ENCODE measurements at regions not wholly inside any gene's neighbourhood (a gene's known extent, or its start where the extent isn't known, plus 50 kb on each side); places are given as distances from the start of the nearest gene placed in this dataset.
"Not testable (repeated sequence)": the region's sequence is repeated elsewhere in the genome, so short reads cannot be mapped to it uniquely, and the experiment has no call there.

- Histone ChIP-seq H2AFZ (ENCODE audit: low read length) (no peak overlapping the region), H3F3A (ENCODE audit: insufficient read depth, low read length) (no peaks in the 10 kb centered on the region), H3K4me3 (ENCODE audit: low read length) (no peak overlapping the region), H3K79me2 (ENCODE audit: low read length) (no peaks in the 10 kb centered on the region), H3K36me3 (replicated peaks; ENCODE audit: insufficient read depth, low read length) (no peaks in the 10 kb centered on the region), H3K9ac (ENCODE audit: low read length) (no peak overlapping the region), H3K4me1 (ENCODE audit: low read length) (no peaks in the 10 kb centered on the region; the same call in 1 of the 2 replicates), H3K27me3 (replicated peaks; ENCODE audit: insufficient read depth, low read length) (no peaks in the 10 kb centered on the region), H3K27ac (ENCODE audit: low read length) (peak overlapping the region; percentile 8; the same call in 1 of the 2 replicates), H4K20me1 (ENCODE audit: insufficient read depth, low read length) (no peaks in the 10 kb centered on the region), H3K9me3 (replicated peaks; ENCODE audit: insufficient read depth, low read length) (no peaks in the 10 kb centered on the region), H3K4me2 (ENCODE audit: low read depth, low read length) (no peak overlapping the region), H3K9me2 (replicated peaks; ENCODE audit: insufficient read depth, low read length) (no peaks in the 10 kb centered on the region)
- peak; percentile 28 for DNase-seq
- no peak for TF ChIP-seq CTCF (IDR thresholded peaks at IDR 0.05; ENCODE audit: low read length)
- no peak for TF ChIP-seq EZH2 (optimal IDR thresholded peaks at IDR 0.05; ENCODE audit: low read depth, low read length)
- TF ChIP-seq EZH2phosphoT487 (IDR thresholded peaks at IDR 0.05; ENCODE audit: low read length): no peak
Measured at GRCh38 chr14:65847075-65847847, 434.7 kb downstream of the FUT8 start.

- H3K9me3 ChIP-seq (replicated peaks; ENCODE audit: insufficient read depth, low read length); H3K4me1 ChIP-seq (ENCODE audit: low read length); H3K9me2 ChIP-seq (replicated peaks; ENCODE audit: insufficient read depth, low read length); H4K20me1 ChIP-seq (ENCODE audit: insufficient read depth, low read length); H3K4me3 ChIP-seq (ENCODE audit: low read length); H3K27me3 ChIP-seq (replicated peaks; ENCODE audit: insufficient read depth, low read length); H3K27ac ChIP-seq (ENCODE audit: low read length); H2AFZ ChIP-seq (ENCODE audit: low read length); H3K4me2 ChIP-seq (ENCODE audit: low read depth, low read length); H3K36me3 ChIP-seq (replicated peaks; ENCODE audit: insufficient read depth, low read length); H3K79me2 ChIP-seq (ENCODE audit: low read length); H3K9ac ChIP-seq (ENCODE audit: low read length); DNase-seq; H3F3A ChIP-seq (ENCODE audit: insufficient read depth, low read length): not testable (repeated sequence)
Measured at GRCh38 chr14:65847931-65848330, 435.4 kb downstream of the FUT8 start.

DNA sequence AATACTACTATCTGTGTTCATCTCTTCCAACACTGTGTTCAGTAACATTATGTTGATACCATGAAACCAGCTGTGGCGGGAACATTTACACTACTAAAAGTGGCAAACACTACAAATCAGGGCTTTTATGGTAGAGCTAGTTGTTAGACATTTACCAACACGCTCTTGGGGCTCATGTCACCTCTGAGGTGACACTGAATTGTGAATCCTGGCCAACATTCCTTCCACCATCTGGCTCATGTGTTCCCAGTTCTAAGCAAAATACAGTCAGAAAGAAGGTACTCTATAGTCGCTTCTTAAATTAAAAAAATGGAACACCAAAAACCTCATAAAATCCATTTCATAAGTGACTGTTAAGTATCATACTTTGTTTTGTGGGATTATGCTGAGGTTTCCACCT is 436.6 kb downstream of the FUT8 start:
- no peaks in the 10 kb centered on the region for H3K27me3 ChIP-seq (replicated peaks; ENCODE audit: insufficient read depth, low read length)
- H2AFZ ChIP-seq (ENCODE audit: low read length): no peak overlapping the region
- TF ChIP-seq EZH2 (optimal IDR thresholded peaks at IDR 0.05; ENCODE audit: low read depth, low read length): no peak
- no peak for TF ChIP-seq CTCF (IDR thresholded peaks at IDR 0.05; ENCODE audit: low read length)
- no peak for TF ChIP-seq EZH2phosphoT487 (IDR thresholded peaks at IDR 0.05; ENCODE audit: low read length)
- H3K4me1 ChIP-seq (ENCODE audit: low read length): no peaks in the 10 kb centered on the region; the same call in 1 of the 2 replicates
- no peaks in the 10 kb centered on the region for H3K79me2 ChIP-seq (ENCODE audit: low read length)
- no peaks in the 10 kb centered on the region for H3K36me3 ChIP-seq (replicated peaks; ENCODE audit: insufficient read depth, low read length)
- no peak overlapping the region for H3K9ac ChIP-seq (ENCODE audit: low read length)
- no peak overlapping the region for H3K27ac ChIP-seq (ENCODE audit: low read length)
- no peak overlapping the region for H3K4me2 ChIP-seq (ENCODE audit: low read depth, low read length)
- no peaks in the 10 kb centered on the region for H3K9me2 ChIP-seq (replicated peaks; ENCODE audit: insufficient read depth, low read length)
- DNase-seq: no peak
- no peaks in the 10 kb centered on the region for H4K20me1 ChIP-seq (ENCODE audit: insufficient read depth, low read length)
- H3F3A ChIP-seq (ENCODE audit: insufficient read depth, low read length): no peaks in the 10 kb centered on the region
- H3K9me3 ChIP-seq (replicated peaks; ENCODE audit: insufficient read depth, low read length): no peaks in the 10 kb centered on the region
- H3K4me3 ChIP-seq (ENCODE audit: low read length): no peak overlapping the region

DNA sequence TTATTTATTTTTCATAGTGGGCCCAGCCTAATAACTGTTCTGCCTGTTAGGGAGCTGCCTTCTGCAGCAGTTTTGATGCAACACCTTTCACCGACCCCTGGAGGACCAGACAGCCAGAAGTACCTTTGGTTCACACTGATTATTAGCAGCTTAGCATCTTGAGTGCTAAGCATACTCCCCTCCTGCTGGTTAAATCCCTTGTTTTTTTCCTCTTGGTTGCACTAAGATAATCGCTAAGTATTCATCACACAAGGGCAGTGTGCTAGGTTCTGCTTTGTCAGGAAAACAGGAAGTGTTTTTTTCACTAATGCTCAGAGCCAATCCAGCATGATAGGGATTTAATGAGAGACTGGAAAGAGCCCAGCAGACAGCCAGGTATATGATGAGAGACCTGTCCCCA is 437.0 kb downstream of the FUT8 start:
- H3K4me2 ChIP-seq (ENCODE audit: low read depth, low read length): no peak overlapping the region
- H3K27ac ChIP-seq (ENCODE audit: low read length): no peak overlapping the region
- H4K20me1 ChIP-seq (ENCODE audit: insufficient read depth, low read length): no peaks in the 10 kb centered on the region

More for the DNA sequence above, 437.0 kb downstream of the FUT8 start:
- Histone ChIP-seq H3K9ac (ENCODE audit: low read length) (no peak overlapping the region), H3K27me3 (replicated peaks; ENCODE audit: insufficient read depth, low read length) (no peaks in the 10 kb centered on the region), H3K9me3 (replicated peaks; ENCODE audit: insufficient read depth, low read length) (no peaks in the 10 kb centered on the region), H3K4me1 (ENCODE audit: low read length) (no peaks in the 10 kb centered on the region; the same call in 1 of the 2 replicates), H3K9me2 (replicated peaks; ENCODE audit: insufficient read depth, low read length) (no peaks in the 10 kb centered on the region), H3K79me2 (ENCODE audit: low read length) (no peaks in the 10 kb centered on the region), H3F3A (ENCODE audit: insufficient read depth, low read length) (no peaks in the 10 kb centered on the region), H3K36me3 (replicated peaks; ENCODE audit: insufficient read depth, low read length) (no peaks in the 10 kb centered on the region), H3K4me3 (ENCODE audit: low read length) (no peak overlapping the region), H2AFZ (ENCODE audit: low read length) (no peak overlapping the region)
- TF ChIP-seq EZH2 (optimal IDR thresholded peaks at IDR 0.05; ENCODE audit: low read depth, low read length) (no peak), EZH2phosphoT487 (IDR thresholded peaks at IDR 0.05; ENCODE audit: low read length) (no peak), CTCF (IDR thresholded peaks at IDR 0.05; ENCODE audit: low read length) (no peak)
- DNase-seq: no peak
